Mammary epithelial cell (primary cell): ENCODE measurements at regions not wholly inside any gene's neighbourhood (a gene's known extent, or its start where the extent isn't known, plus 50 kb on each side); places are given as distances from the start of the nearest gene placed in this dataset.

Source experiments
- CTCF ChIP-seq, 2 donors: IDR thresholded peaks in 1 of 2; conservative IDR thresholded peaks in 1 of 2; 2 replicates each; pipeline ENCODE4 v1.5.1; 2011 to 2012; ENCODE audit warnings: inconsistent platforms in 2 of 2, low read length in 2 of 2, mild to moderate bottlenecking in 2 of 2, control low read depth in 1 of 2, low read depth in 1 of 2; ENCODE audit not compliant: insufficient read depth in 1 of 2; ENCODE audit errors: extremely low read depth in 1 of 2
- EZH2 ChIP-seq: IDR thresholded peaks from 2 replicates; pipeline ENCODE4 v1.6.1; 2012; ENCODE audit warnings: low read length, inconsistent platforms, borderline replicate concordance

DNA sequence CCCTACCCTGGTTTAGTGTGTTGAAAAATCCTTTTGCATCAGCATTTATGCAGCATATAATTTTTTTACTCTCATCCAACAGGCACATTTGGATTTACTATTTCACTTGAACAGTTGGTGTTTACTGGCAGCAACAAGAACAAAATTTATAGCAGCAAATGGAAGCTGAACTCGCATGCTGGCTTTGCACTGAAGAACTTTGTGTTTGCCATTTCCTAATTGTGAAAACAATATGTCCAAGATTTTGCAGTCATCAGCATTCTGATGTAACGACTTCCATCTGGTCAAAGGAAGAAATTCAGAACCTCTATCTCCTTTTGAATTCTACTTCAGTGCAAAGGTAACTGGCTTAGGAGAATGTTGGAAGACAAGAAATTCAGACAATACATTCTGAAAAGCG lies 131.0 kb downstream of the DLEU7 start:
- TF ChIP-seq CTCF (conservative IDR thresholded peaks at IDR 0.05 in 1 of 2, IDR thresholded peaks at IDR 0.05 in 1 of 2; ENCODE audit: extremely low read depth in 1 of 2, insufficient read depth in 1 of 2, low read depth in 1 of 2, low read length in 2 of 2) (no peak), EZH2 (no peak)
